ENCODE measurements at regions not wholly inside any gene's neighbourhood (a gene's known extent, or its start where the extent isn't known, plus 50 kb on each side); places are given as distances from the start of the nearest gene placed in this dataset.

GRCh38 chr17:69706127-69706526, 291.6 kb downstream of the MAP2K6 start:
- Histone ChIP-seq H3K27me3 (no peaks in the 10 kb centered on the region), H3K4me1 (no peaks in the 10 kb centered on the region), H3K9me3 (no peaks in the 10 kb centered on the region), H3K27ac (no peak overlapping the region), H3K4me3 (no peak overlapping the region), H3K36me3 (no peaks in the 10 kb centered on the region)
- DNase-seq (no peak), ATAC-seq (ENCODE audit: low FRiP score in 2 of 2) (no peak)
- no peak for TF ChIP-seq EP300 (IDR thresholded peaks at IDR 0.05)
- no peak for TF ChIP-seq POLR2AphosphoS5 (IDR thresholded peaks at IDR 0.05)
- TF ChIP-seq POLR2A (IDR thresholded peaks at IDR 0.05) = no peak
- TF ChIP-seq CTCF (IDR thresholded peaks at IDR 0.05) = no peak
- 98 to 100% methylated on average over 2 of the region's 2 CpGs for WGBS, 2 donors

DNA sequence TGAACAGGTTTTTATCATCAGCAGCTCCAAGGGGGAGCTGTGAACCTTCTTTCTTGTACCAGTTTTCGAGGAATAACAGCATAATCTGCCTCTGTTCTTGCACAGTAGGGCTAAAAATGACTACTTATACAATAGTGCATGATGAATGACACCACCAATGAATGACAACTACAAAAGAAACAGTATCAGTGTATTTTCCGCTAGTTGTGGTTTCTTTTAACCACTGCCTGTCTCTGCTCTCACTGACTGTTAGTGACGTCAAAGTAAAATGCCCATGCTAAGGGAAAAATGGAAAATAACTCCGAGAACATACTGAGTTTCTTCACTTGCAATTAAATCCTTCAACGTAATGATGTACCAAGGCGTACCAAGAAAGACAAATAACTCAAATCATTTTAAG, 294.9 kb downstream of the MAP2K6 start:
- no peak for ATAC-seq (ENCODE audit: low FRiP score in 2 of 2)
- Histone ChIP-seq H3K4me1 (no peaks in the 10 kb centered on the region), H3K27ac (no peak overlapping the region), H3K9me3 (no peaks in the 10 kb centered on the region), H3K4me3 (no peak overlapping the region), H3K36me3 (no peaks in the 10 kb centered on the region), H3K27me3 (no peaks in the 10 kb centered on the region)
- 80 to 85% methylated on average over 6 of the region's 6 CpGs for WGBS, 2 donors
- no peak for DNase-seq
- no peak for TF ChIP-seq EP300 (IDR thresholded peaks at IDR 0.05)
- TF ChIP-seq POLR2A (IDR thresholded peaks at IDR 0.05) = no peak

DNA sequence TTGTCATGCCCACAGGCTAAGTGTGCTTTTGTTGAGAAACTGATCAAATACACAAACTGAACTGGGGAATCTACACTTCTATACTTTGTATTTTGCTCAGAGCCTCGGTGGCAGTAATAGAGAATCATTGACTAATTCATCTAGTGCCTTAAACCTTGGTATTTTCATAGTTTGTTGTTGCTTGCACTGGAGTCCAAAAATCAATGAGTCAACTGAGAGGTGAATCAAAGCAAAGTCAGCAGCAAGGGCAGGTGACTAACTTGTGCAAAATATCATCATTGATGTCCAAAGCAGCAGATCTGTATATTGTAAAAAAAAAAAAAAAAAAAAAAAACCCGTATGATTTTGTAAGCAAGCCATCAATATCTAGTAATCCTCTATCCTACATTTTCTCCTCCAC, 296.4 kb downstream of the MAP2K6 start:
- H3K27ac ChIP-seq = no peak overlapping the region
- no peaks in the 10 kb centered on the region for H3K36me3 ChIP-seq
- no peak overlapping the region for H3K4me3 ChIP-seq
- WGBS, 2 donors = 86 to 96% methylated on average over 2 of the region's 2 CpGs
- no peak for TF ChIP-seq POLR2A (IDR thresholded peaks at IDR 0.05)
- no peak for TF ChIP-seq CTCF (IDR thresholded peaks at IDR 0.05)
- TF ChIP-seq POLR2AphosphoS5 (IDR thresholded peaks at IDR 0.05) = no peak
- TF ChIP-seq EP300 (IDR thresholded peaks at IDR 0.05) = no peak
- ATAC-seq (ENCODE audit: low FRiP score in 2 of 2) (no peak), DNase-seq (no peak)
- no peaks in the 10 kb centered on the region for H3K4me1 ChIP-seq
- no peaks in the 10 kb centered on the region for H3K27me3 ChIP-seq
- no peaks in the 10 kb centered on the region for H3K9me3 ChIP-seq

DNA sequence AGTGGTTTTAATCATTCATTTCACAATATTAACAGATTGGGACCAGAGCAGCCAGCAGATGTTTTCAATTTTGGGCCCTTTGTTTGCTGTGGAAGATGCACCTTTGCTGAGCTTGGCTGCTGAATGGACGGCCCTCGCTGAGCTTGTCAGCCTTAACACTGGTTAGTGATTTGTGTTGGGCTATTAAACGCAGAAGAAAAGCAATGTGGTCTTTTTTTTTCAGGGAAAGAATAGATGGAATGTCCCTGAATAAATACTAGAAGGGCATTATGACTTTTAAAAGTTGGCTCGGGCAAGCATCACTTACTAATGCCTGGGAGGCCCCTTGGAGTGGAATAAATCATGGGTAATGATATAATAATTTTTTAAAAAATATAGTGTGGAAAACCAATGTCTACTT, 297.0 kb downstream of the MAP2K6 start:
- H3K27ac ChIP-seq = no peak overlapping the region
- no peaks in the 10 kb centered on the region for H3K9me3 ChIP-seq
- ATAC-seq (ENCODE audit: low FRiP score in 2 of 2) = no peak
- H3K4me1 ChIP-seq = no peaks in the 10 kb centered on the region
- H3K27me3 ChIP-seq = no peaks in the 10 kb centered on the region
- WGBS, 2 donors = 70 to 72% methylated on average over 4 of the region's 4 CpGs
- H3K4me3 ChIP-seq = no peak overlapping the region
- TF ChIP-seq EP300 (IDR thresholded peaks at IDR 0.05) (no peak), POLR2A (IDR thresholded peaks at IDR 0.05) (no peak), POLR2AphosphoS5 (IDR thresholded peaks at IDR 0.05) (no peak), CTCF (IDR thresholded peaks at IDR 0.05) (no peak)
- H3K36me3 ChIP-seq = no peaks in the 10 kb centered on the region
- no peak for DNase-seq

GRCh38 chr17:69712801-69713311, 298.4 kb downstream of the MAP2K6 start:
- TF ChIP-seq CTCF (IDR thresholded peaks at IDR 0.05) = no peak
- no peak for TF ChIP-seq POLR2AphosphoS5 (IDR thresholded peaks at IDR 0.05)
- TF ChIP-seq EP300 (IDR thresholded peaks at IDR 0.05) = no peak
- no peak for TF ChIP-seq POLR2A (IDR thresholded peaks at IDR 0.05)
- Histone ChIP-seq H3K27me3 (no peaks in the 10 kb centered on the region), H3K27ac (no peak overlapping the region), H3K9me3 (no peaks in the 10 kb centered on the region), H3K4me3 (no peak overlapping the region), H3K36me3 (no peaks in the 10 kb centered on the region), H3K4me1 (no peaks in the 10 kb centered on the region)
- no peak for DNase-seq
- 37 to 52% methylated on average over 2 of the region's 2 CpGs for WGBS, 2 donors
- no peak for ATAC-seq (ENCODE audit: low FRiP score in 2 of 2)

Data from upper lobe of left lung (tissue), 6 donors.